ENCODE measurements at regions not wholly inside any gene's neighbourhood (a gene's known extent, or its start where the extent isn't known, plus 50 kb on each side); places are given as distances from the start of the nearest gene placed in this dataset.

DNA sequence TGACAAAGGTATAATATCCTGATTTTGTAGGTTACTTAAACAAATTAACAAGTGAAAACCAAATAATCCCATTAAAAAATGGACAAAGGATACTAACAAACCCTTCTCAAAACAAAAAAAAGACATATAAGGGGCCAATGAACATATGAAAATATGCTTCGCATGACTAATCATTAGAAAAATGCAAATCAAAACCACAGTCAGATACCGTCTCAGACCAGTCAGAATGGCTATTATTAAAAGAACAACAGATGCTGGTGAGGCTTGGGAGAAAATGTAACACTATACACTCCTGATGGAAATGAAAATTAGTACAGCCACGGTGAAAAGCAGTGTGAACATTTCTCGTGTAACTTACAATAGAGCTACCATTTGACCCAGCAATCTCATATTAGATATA is 1542.2 kb upstream of the CDH9 start:
- H3K4me1 ChIP-seq: no peaks in the 10 kb centered on the region
- no peak for TF ChIP-seq POLR2A (IDR thresholded peaks at IDR 0.05)
- TF ChIP-seq, protein P1, sequence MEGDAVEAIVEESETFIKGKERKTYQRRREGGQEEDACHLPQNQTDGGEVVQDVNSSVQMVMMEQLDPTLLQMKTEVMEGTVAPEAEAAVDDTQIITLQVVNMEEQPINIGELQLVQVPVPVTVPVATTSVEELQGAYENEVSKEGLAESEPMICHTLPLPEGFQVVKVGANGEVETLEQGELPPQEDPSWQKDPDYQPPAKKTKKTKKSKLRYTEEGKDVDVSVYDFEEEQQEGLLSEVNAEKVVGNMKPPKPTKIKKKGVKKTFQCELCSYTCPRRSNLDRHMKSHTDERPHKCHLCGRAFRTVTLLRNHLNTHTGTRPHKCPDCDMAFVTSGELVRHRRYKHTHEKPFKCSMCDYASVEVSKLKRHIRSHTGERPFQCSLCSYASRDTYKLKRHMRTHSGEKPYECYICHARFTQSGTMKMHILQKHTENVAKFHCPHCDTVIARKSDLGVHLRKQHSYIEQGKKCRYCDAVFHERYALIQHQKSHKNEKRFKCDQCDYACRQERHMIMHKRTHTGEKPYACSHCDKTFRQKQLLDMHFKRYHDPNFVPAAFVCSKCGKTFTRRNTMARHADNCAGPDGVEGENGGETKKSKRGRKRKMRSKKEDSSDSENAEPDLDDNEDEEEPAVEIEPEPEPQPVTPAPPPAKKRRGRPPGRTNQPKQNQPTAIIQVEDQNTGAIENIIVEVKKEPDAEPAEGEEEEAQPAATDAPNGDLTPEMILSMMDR (IDR thresholded peaks at IDR 0.05): no peak
- TF ChIP-seq POLR2AphosphoS5 (IDR thresholded peaks at IDR 0.05; ENCODE audit: insufficient read depth in 1 of 2, low read depth in 1 of 2): no peak
- H3K27me3 ChIP-seq: no peaks in the 10 kb centered on the region
- DNase-seq (ENCODE audit: extremely low spot score in 2 of 2): no peak
- H3K36me3 ChIP-seq: no peaks in the 10 kb centered on the region
- no peak overlapping the region for H3K4me3 ChIP-seq
- intact Hi-C loops (cut with DNase I): no loop called here
- H3K9me3 ChIP-seq: no peaks in the 10 kb centered on the region
- no peak overlapping the region for H3K27ac ChIP-seq

DNA sequence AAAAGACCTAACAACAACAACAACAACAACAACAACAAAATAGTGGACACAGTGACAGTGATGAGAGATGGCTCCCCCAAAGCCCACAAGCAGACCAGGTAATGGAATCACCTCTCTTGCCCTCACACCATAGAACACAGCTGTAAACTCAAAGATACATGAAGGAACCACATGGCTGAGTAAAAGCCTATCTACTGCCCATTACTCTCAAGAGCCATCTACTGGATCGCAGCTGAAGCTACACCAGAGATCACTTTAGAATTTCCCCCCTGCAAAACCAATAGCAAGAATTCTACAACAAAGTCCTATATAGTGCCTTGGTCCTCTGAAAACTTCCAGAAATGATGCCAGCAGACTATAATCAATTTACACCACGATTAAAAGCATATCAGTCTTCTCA is 1537.6 kb upstream of the CDH9 start:
- Histone ChIP-seq H3K36me3 (no peaks in the 10 kb centered on the region), H3K4me3 (no peak overlapping the region), H3K9me3 (no peaks in the 10 kb centered on the region), H3K4me1 (no peaks in the 10 kb centered on the region), H3K27me3 (no peaks in the 10 kb centered on the region), H3K27ac (no peak overlapping the region)
- intact Hi-C loops (cut with DNase I): no loop called here
- TF ChIP-seq POLR2AphosphoS5 (IDR thresholded peaks at IDR 0.05; ENCODE audit: insufficient read depth in 1 of 2, low read depth in 1 of 2) (no peak), POLR2A (IDR thresholded peaks at IDR 0.05) (no peak)
- TF ChIP-seq, protein P1 (IDR thresholded peaks at IDR 0.05): no peak
- DNase-seq (ENCODE audit: extremely low spot score in 2 of 2): no peak

DNA sequence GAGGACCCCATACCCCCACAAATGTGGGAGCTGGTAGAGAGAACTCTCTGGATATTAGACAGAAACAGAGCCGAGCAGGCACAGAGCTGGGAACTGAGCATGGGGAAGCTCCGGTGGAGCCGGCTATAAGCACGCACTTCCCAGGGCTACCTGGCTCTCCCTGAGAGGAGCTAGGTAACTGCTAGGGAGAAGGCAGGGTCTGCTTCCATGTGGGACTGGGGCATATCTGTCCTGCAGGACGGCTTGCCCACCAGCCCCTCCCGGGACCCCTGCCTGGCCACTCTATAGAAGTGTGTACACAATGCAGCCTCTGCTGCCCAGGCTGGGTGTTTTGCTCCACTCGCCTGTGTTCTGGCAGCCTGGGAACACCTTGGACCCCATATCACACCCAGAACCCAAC is 1537.0 kb upstream of the CDH9 start:
- TF ChIP-seq, protein P1 (IDR thresholded peaks at IDR 0.05): no peak
- TF ChIP-seq POLR2AphosphoS5 (IDR thresholded peaks at IDR 0.05; ENCODE audit: insufficient read depth in 1 of 2, low read depth in 1 of 2) (no peak), POLR2A (IDR thresholded peaks at IDR 0.05) (no peak)
- DNase-seq (ENCODE audit: extremely low spot score in 2 of 2): no peak
- Histone ChIP-seq H3K9me3 (no peaks in the 10 kb centered on the region), H3K4me3 (no peak overlapping the region), H3K27me3 (no peaks in the 10 kb centered on the region), H3K36me3 (no peaks in the 10 kb centered on the region), H3K4me1 (no peaks in the 10 kb centered on the region), H3K27ac (no peak overlapping the region)
- intact Hi-C loops (cut with DNase I): no loop called here

DNA sequence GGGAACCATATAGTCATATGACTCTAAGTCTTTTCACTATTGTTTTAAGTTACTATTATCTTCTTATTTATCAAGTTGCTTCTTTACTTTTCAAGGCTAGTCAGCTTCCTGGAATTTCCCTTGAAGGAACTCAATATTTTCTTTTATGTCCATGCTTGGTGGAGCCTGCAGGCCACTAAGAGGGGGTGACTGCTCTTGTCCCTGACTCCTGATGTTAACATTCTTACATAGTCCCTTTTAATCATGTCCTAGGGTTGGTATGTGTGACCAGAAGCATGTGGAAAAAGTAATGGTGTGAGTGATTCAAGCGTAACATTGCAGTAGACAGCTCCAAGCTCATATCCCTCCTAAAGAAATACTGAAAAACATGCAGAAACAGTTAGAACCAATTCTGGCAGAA is 1536.2 kb upstream of the CDH9 start:
- DNase-seq (ENCODE audit: extremely low spot score in 2 of 2): no peak
- TF ChIP-seq, protein P1 (IDR thresholded peaks at IDR 0.05): no peak
- no peak for TF ChIP-seq POLR2A (IDR thresholded peaks at IDR 0.05)
- Histone ChIP-seq H3K27ac (no peak overlapping the region), H3K27me3 (no peaks in the 10 kb centered on the region), H3K9me3 (no peaks in the 10 kb centered on the region), H3K36me3 (no peaks in the 10 kb centered on the region), H3K4me3 (no peak overlapping the region), H3K4me1 (no peaks in the 10 kb centered on the region)
- intact Hi-C loops (cut with DNase I): no loop called here

DNA sequence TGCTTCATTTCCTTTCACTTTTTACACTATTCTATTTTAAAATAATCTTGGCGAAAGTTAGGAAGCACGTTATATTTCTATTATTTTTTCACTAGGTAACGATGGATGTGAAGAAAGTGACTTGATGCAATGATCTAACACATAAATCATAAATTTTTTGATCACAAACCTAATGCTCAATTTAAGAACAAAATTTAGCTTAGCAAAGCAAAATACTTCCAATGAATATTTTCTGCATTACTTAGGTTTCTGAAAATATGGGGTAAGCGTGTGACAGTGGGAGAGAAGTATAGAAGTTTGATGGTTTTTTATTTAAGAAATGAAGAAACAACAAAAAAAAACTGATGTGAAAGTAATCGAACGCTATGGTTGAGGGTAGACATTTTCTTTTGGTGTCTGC is 1528.7 kb upstream of the CDH9 start:
- Histone ChIP-seq H3K9me3 (no peaks in the 10 kb centered on the region), H3K27me3 (no peaks in the 10 kb centered on the region), H3K27ac (no peak overlapping the region), H3K4me3 (no peak overlapping the region), H3K4me1 (no peaks in the 10 kb centered on the region), H3K36me3 (no peaks in the 10 kb centered on the region)
- TF ChIP-seq POLR2A (IDR thresholded peaks at IDR 0.05) (no peak), POLR2AphosphoS5 (IDR thresholded peaks at IDR 0.05; ENCODE audit: insufficient read depth in 1 of 2, low read depth in 1 of 2) (no peak)
- TF ChIP-seq, protein P1 (IDR thresholded peaks at IDR 0.05): no peak
- intact Hi-C loops (cut with DNase I): no loop called here
- DNase-seq (ENCODE audit: extremely low spot score in 2 of 2): no peak
